OCI-LY3 (cell line): ENCODE measurements at regions not wholly inside any gene's neighbourhood (a gene's known extent, or its start where the extent isn't known, plus 50 kb on each side); places are given as distances from the start of the nearest gene placed in this dataset.
"Not testable (repeated sequence)": the region's sequence is repeated elsewhere in the genome, so short reads cannot be mapped to it uniquely, and the experiment has no call there.

Source experiments
- H2AFZ ChIP-seq: fragments of 200-600, 300-600 bp; shearing (Covaris generic); 2 replicates; pipeline ENCODE4 v1.6.0; 2014; ENCODE audit warnings: antibody characterized with exemption, low read depth, low read length
- H3K27ac ChIP-seq: fragments of 200-600, 300-600 bp; sonication (generic); 2 replicates; pipeline ENCODE4 v1.5.1; 2014; ENCODE audit warnings: mild to moderate bottlenecking, low read length, moderate library complexity, mixed read lengths
- H3K27me3 ChIP-seq: fragments of 200-600, 300-600 bp; sonication (generic); 2 replicates; pipeline ENCODE4 v1.6.1; 2014; ENCODE audit warnings: low read depth, low read length, mixed read lengths
- H3K36me3 ChIP-seq: fragments of 200-600, 300-600 bp; sonication (generic); replicated peaks from 2 replicates; pipeline ENCODE3; 2014; ENCODE audit warnings: low read depth, low read length, mixed read lengths
- H3K4me1 ChIP-seq: fragments of 300-600, 200-600 bp; sonication (generic); 2 replicates; pipeline ENCODE4 v1.6.1; 2014; ENCODE audit warnings: low read length, mixed read lengths
- H3K4me2 ChIP-seq: fragments of 200-600, 300-600 bp; sonication (generic); 2 replicates; pipeline ENCODE4 v1.6.1; 2014; ENCODE audit warnings: low read length, mixed read lengths
- H3K4me3 ChIP-seq: fragments of 300-600, 200-600 bp; sonication (generic); 2 replicates; pipeline ENCODE4 v1.5.1; 2014; ENCODE audit warnings: antibody characterized with exemption, mild to moderate bottlenecking, low read length, moderate library complexity
- H3K79me2 ChIP-seq: fragments of 300-600, 200-600 bp; shearing (Covaris generic); 2 replicates; pipeline ENCODE4 v1.6.1; 2014; ENCODE audit warnings: mild to moderate bottlenecking, low read length, mixed read lengths
- H3K9ac ChIP-seq: fragments of 300-600, 200-600 bp; shearing (Covaris generic); 2 replicates; pipeline ENCODE4 v1.6.0; 2014; ENCODE audit warnings: mild to moderate bottlenecking, low read length, moderate library complexity
- H3K9me3 ChIP-seq: fragments of 200-600, 300-600 bp; shearing (Covaris generic); 2 replicates; pipeline ENCODE4 v1.6.1; 2014; ENCODE audit warnings: low read length, mixed read lengths; ENCODE audit not compliant: insufficient read depth
- H4K20me1 ChIP-seq: fragments of 200-600, 300-600 bp; sonication (generic); 2 replicates; pipeline ENCODE4 v1.6.1; 2016; ENCODE audit warnings: low read length, mixed read lengths; ENCODE audit not compliant: insufficient read depth
- EZH2phosphoT487 ChIP-seq: fragments of 200-600 bp; shearing (Covaris generic); IDR thresholded peaks from 2 replicates; pipeline ENCODE4 v1.6.1; 2018; ENCODE audit warnings: antibody characterized with exemption, mixed run types, low read depth
- TF ChIP-seq, protein P1 (sequence below): fragments of 200-600, 300-600 bp; sonication (generic); IDR thresholded peaks from 2 replicates; pipeline ENCODE4 v1.5.1; 2014; ENCODE audit warnings: antibody characterized with exemption, low read length, low read depth

GRCh38 chr1:182309631-182310351 is 81.8 kb downstream of the GLUL start:
- H3K4me2 ChIP-seq = no peak overlapping the region
- H3K27me3 ChIP-seq = peaks cover 11% of the 10 kb centered on the region
- H2AFZ ChIP-seq = no peak overlapping the region
- no peak overlapping the region for H3K27ac ChIP-seq
- no peak for TF ChIP-seq EZH2phosphoT487
- TF ChIP-seq, protein P1, sequence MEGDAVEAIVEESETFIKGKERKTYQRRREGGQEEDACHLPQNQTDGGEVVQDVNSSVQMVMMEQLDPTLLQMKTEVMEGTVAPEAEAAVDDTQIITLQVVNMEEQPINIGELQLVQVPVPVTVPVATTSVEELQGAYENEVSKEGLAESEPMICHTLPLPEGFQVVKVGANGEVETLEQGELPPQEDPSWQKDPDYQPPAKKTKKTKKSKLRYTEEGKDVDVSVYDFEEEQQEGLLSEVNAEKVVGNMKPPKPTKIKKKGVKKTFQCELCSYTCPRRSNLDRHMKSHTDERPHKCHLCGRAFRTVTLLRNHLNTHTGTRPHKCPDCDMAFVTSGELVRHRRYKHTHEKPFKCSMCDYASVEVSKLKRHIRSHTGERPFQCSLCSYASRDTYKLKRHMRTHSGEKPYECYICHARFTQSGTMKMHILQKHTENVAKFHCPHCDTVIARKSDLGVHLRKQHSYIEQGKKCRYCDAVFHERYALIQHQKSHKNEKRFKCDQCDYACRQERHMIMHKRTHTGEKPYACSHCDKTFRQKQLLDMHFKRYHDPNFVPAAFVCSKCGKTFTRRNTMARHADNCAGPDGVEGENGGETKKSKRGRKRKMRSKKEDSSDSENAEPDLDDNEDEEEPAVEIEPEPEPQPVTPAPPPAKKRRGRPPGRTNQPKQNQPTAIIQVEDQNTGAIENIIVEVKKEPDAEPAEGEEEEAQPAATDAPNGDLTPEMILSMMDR = no peak
- H3K79me2 ChIP-seq = no peaks in the 10 kb centered on the region
- no peaks in the 10 kb centered on the region; the same call in 1 of the 2 replicates for H3K4me1 ChIP-seq
- H3K36me3 ChIP-seq = no peaks in the 10 kb centered on the region
- no peak overlapping the region for H3K9ac ChIP-seq
- H3K9me3 ChIP-seq = no peaks in the 10 kb centered on the region
- no peak overlapping the region for H3K4me3 ChIP-seq
- no peaks in the 10 kb centered on the region for H4K20me1 ChIP-seq

DNA sequence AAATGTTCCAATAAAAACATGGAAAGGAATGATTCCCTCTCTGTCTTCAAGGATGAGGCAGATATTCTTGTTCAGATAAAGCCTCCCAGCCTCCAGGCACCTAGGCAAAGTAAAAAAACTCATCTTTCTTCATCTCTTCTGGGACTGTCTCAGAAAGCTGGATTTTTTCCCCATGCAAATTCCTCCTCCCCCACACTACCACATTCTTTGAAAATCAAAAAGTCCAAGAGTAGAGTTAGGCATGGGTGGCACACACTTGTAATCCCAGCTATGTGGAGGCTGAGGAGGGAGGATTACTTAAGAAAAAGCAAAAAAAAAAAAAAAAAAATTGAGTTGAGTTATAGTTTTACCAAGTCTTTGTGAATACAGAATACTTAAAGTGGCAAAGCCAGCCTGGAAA is 82.8 kb downstream of the GLUL start:
- Histone ChIP-seq H2AFZ (no peak overlapping the region), H3K9ac (no peak overlapping the region), H3K4me2 (no peak overlapping the region), H3K4me3 (no peak overlapping the region), H3K9me3 (no peaks in the 10 kb centered on the region), H4K20me1 (no peaks in the 10 kb centered on the region), H3K4me1 (peaks cover 10% of the 10 kb centered on the region), H3K27me3 (peaks cover 10% of the 10 kb centered on the region), H3K36me3 (no peaks in the 10 kb centered on the region), H3K27ac (no peak overlapping the region), H3K79me2 (no peaks in the 10 kb centered on the region)
- no peak for TF ChIP-seq EZH2phosphoT487
- TF ChIP-seq, protein P1 = no peak

DNA sequence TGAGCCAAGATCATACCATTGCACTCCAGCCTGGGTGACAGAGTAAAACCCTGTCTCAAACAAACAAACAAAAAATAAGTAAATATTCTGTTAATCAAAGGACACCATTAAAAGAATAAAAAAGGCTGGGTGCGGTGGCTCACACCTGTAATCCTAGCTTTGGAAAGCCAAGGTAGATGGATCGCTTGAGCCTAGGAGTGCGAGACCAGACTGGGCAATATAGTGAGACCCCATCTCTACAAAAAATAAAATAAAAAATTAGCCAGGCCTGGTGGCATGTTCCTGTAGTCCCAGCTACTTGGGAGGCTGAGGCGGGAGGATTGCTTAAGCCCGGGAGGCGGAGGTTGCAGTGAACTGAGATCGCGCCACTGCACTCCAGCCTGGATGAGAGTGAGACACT is 84.1 kb downstream of the GLUL start:
- H2AFZ ChIP-seq, H3K4me3 ChIP-seq, H3K27me3 ChIP-seq, H3K9me3 ChIP-seq, H3K9ac ChIP-seq, H3K4me2 ChIP-seq, H4K20me1 ChIP-seq, H3K79me2 ChIP-seq, H3K27ac ChIP-seq, H3K36me3 ChIP-seq: not testable (repeated sequence)
- peaks cover 15% of the 10 kb centered on the region for H3K4me1 ChIP-seq

DNA sequence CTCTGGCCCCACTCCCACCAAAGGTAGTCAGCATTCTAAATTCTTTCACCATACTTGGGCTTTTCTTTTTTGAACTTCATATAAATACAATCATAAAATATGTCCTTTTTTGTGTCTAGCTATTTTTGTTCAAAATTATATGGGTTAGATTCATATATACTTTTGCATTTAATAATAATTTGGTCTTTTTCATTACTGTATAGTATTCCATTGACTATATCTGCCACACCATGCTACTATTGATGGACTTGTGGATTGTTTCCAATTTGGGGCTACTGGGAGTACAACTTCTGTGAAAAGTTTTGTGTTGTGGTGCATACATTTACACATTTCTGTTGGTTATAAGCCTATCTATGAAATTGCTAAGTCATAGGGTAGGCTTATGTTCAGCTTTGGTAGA is 85.7 kb downstream of the GLUL start:
- H3K4me2 ChIP-seq = no peak overlapping the region
- peaks cover 15% of the 10 kb centered on the region for H3K4me1 ChIP-seq
- no peak overlapping the region for H2AFZ ChIP-seq
- H3K9me3 ChIP-seq = no peaks in the 10 kb centered on the region
- no peaks in the 10 kb centered on the region for H3K36me3 ChIP-seq
- no peak overlapping the region for H3K9ac ChIP-seq
- H3K27me3 ChIP-seq = 0 out of 2 replicates have a peak, but pooled peaks cover 4% of the 10 kb centered on the region
- no peaks in the 10 kb centered on the region for H4K20me1 ChIP-seq
- no peak overlapping the region for H3K27ac ChIP-seq
- H3K4me3 ChIP-seq = no peak overlapping the region
- no peak for TF ChIP-seq EZH2phosphoT487
- TF ChIP-seq, protein P1 = no peak
- H3K79me2 ChIP-seq = no peaks in the 10 kb centered on the region
